ENCODE measurements at regions not wholly inside any gene's neighbourhood (a gene's known extent, or its start where the extent isn't known, plus 50 kb on each side); places are given as distances from the start of the nearest gene placed in this dataset.

DNA sequence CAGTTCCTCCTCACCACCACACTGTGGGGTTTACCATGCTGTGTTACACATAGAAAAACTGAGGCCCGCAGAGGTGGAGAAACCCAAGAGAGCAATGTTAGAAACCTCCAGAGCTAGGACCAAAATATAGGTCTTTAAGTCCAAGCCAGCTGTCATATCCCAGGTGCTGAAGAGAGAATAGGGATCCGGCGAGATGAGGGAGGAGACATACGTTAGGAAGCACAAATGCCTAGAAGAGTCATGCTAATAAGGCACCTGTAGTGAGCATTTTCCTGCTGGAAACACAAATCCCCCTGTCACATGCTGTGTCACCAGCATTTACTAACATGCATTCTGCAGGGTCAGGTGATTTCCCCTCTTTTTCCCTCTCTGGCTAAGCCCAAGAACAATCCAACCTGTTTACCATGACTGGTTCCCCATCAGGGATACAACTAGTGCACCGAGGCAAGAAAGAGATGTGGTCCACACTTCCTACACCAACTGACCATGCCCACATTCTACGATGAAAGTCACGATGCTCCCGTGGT lies 168.6 kb upstream of the CAMK1G start:
- TF ChIP-seq, protein P1, sequence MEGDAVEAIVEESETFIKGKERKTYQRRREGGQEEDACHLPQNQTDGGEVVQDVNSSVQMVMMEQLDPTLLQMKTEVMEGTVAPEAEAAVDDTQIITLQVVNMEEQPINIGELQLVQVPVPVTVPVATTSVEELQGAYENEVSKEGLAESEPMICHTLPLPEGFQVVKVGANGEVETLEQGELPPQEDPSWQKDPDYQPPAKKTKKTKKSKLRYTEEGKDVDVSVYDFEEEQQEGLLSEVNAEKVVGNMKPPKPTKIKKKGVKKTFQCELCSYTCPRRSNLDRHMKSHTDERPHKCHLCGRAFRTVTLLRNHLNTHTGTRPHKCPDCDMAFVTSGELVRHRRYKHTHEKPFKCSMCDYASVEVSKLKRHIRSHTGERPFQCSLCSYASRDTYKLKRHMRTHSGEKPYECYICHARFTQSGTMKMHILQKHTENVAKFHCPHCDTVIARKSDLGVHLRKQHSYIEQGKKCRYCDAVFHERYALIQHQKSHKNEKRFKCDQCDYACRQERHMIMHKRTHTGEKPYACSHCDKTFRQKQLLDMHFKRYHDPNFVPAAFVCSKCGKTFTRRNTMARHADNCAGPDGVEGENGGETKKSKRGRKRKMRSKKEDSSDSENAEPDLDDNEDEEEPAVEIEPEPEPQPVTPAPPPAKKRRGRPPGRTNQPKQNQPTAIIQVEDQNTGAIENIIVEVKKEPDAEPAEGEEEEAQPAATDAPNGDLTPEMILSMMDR (IDR thresholded peaks at IDR 0.05; ENCODE audit: poor library complexity, severe bottlenecking): no peak
- TF ChIP-seq, protein P2, sequence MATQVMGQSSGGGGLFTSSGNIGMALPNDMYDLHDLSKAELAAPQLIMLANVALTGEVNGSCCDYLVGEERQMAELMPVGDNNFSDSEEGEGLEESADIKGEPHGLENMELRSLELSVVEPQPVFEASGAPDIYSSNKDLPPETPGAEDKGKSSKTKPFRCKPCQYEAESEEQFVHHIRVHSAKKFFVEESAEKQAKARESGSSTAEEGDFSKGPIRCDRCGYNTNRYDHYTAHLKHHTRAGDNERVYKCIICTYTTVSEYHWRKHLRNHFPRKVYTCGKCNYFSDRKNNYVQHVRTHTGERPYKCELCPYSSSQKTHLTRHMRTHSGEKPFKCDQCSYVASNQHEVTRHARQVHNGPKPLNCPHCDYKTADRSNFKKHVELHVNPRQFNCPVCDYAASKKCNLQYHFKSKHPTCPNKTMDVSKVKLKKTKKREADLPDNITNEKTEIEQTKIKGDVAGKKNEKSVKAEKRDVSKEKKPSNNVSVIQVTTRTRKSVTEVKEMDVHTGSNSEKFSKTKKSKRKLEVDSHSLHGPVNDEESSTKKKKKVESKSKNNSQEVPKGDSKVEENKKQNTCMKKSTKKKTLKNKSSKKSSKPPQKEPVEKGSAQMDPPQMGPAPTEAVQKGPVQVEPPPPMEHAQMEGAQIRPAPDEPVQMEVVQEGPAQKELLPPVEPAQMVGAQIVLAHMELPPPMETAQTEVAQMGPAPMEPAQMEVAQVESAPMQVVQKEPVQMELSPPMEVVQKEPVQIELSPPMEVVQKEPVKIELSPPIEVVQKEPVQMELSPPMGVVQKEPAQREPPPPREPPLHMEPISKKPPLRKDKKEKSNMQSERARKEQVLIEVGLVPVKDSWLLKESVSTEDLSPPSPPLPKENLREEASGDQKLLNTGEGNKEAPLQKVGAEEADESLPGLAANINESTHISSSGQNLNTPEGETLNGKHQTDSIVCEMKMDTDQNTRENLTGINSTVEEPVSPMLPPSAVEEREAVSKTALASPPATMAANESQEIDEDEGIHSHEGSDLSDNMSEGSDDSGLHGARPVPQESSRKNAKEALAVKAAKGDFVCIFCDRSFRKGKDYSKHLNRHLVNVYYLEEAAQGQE (IDR thresholded peaks at IDR 0.05; ENCODE audit: borderline replicate concordance): no peak
- no peak for TF ChIP-seq MXI1 (conservative IDR thresholded peaks at IDR 0.05; ENCODE audit: poor library complexity, severe bottlenecking)
- no peak for TF ChIP-seq POLR2AphosphoS5 (IDR thresholded peaks at IDR 0.05)
- no peak for TF ChIP-seq EZH2 (IDR thresholded peaks at IDR 0.05; ENCODE audit: borderline replicate concordance, insufficient read depth, low read length, poor library complexity, severe bottlenecking)
- no peak for TF ChIP-seq EP300 (conservative IDR thresholded peaks at IDR 0.05; ENCODE audit: poor library complexity, severe bottlenecking)
- no peak for TF ChIP-seq SMC3 (conservative IDR thresholded peaks at IDR 0.05; ENCODE audit: poor library complexity)
